ELR (cell line): ENCODE measurements at regions not wholly inside any gene's neighbourhood (a gene's known extent, or its start where the extent isn't known, plus 50 kb on each side); places are given as distances from the start of the nearest gene placed in this dataset.

Experiments used
- DNase-seq: peaks from one replicate; pipeline ENCODE4 v3.0.0-alpha.2; 2015; ENCODE audit warnings: low read depth

DNA sequence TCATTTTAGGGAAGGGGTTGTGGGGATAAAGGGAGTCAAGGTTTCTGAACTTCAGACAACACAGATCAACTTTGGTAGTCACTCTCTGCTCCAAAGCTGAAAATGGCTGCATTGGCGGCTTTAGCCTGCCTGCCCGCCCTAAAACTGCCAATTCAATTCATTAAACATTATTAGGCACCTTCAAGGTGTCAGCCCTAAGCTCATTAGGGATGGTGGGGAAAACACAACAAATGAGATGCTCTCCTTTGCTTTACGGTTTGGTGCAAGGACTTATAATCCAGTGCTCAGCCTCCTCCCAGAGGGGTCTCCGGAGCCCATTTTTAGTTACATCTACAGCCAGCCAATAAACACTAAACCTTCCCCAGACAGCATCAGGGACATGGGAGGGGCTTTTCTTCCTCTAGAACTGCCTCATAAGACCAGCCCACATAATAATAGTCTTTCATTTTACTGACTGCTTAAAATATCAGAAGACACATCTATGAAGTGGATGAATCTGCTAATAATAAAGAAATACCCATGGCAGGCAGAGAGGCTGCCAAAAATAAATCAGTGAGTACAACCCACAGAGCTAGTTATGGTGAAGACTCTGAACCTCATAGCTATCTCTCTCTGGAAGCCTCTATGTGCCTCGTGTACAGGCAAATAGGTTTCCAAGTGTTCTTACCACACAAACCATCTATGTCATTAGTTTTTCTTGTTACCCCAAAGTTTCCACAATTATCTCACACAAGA, 102.8 kb upstream of the NCAM1 start:
- no peak for DNase-seq

DNA sequence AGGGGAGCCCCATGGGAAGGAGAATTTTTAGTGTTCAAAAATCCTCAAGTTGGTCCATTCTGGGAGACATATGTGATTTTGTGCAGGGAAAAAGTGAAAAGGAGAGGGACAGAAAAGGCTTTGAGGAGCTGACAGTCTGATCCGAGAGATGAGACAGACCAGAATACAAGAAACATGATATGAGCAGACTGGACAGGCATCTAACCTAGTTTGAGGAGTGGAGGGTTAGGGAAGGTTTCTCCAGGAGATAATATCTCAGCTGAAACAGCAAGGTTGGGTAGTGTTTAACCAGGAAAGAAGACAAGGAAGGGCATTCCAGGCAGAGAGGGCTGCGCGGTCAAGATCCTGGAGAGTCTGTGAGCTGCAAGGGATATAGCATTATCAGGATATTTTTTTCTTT, 101.4 kb upstream of the NCAM1 start:
- DNase-seq: no peak

DNA sequence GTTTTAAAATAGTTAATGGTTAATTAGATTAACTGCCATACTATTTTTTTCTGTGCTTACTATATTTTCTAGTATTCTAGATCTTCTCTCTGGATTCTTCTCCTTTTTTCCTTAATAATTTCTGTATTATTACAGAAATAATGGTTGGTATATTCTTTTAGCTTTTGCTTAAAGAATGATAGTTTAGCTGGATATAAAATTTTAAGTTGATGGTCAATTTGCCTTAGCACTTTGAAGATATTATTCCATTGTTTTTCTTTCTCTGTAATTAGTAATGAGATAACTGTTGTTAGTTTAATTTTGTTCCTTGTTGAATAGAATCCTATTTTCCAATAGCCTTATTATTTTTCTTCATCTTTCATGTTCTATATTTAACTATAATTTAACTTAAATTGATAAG, 99.9 kb upstream of the NCAM1 start:
- DNase-seq: no peak

DNA sequence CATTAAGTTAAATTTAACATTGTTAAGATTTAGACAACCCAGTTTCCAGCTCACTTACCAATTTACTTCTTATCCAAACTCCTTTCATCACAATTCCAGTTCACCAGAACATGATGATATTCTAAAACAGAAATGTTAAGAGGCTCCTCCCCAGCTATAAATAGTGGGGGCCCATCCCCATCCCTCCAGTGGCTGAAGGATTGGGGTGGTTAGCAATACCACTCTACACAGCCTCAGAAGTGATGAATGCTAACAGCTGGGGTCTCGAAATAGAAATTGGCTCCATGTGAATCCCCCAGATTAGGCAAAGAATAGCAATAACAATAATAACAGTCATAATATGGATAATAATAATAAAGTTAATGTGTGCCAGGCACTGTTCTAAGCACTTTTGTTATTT, 97.9 kb upstream of the NCAM1 start:
- DNase-seq: no peak

DNA sequence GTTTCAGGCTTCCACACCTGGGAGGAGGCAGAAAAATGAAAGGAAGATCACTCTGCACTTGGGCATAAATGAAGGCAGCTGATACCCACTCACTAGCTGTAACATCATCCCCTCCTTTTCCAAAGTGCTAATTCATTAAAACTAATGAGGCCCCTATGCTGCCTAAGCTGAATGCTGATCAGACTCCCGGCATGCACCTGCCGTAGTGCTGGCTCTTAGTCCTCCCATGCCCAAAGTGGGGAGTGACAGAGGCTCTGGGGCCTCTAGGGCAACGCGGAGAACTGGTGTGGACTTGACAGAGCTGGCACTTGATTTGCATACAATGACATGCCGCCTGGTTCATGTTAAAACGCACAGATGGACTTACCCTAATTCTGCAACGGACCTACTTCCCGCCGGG, 96.5 kb upstream of the NCAM1 start:
- no peak for DNase-seq

DNA sequence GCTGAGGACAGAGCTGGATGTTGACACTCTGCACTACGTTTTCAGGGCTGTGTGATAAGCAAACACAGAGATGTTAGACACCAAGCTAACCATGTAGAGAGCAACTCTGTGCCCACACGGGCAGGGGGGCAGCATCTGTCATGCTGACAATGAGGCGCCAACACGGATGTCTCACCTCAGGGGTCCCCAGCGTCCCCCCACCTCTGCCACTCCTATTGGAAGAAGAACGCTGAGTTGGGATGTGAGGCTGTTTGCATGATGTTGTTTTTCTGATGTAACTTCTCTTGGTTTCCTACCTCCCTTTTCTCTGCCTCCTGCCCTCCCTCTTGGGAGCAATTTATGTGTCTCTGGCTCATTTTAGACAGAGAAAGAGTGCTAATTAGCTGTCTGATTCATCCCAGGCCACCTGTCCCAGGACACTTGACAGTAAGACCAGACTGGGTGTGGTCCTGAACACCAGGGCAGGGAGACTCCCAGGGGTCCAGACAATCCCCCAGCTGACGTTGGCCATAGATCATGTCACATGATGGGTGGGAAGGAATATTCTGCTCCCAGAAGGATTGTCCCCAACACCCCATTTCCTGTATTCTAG, 89.2 kb upstream of the NCAM1 start:
- DNase-seq: no peak

DNA sequence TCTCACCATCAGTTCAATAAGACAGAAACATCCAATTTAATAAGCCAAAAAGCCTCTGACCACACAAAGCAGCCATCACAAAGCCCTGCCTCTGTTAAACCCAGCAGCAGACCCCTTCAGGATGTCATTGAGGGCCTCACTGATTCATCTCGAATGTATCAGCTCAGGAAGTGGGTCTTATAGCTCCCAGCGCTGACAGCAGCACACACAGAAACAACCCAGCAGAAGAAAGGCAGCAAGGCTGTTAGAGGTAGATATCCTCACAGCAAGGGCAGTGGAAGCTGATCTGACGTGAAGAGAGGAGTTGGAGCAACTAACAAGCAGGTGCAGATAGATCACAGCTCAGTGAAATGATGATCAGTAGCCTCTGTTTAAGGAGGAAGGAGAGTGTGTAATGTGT, 86.2 kb upstream of the NCAM1 start:
- no peak for DNase-seq

DNA sequence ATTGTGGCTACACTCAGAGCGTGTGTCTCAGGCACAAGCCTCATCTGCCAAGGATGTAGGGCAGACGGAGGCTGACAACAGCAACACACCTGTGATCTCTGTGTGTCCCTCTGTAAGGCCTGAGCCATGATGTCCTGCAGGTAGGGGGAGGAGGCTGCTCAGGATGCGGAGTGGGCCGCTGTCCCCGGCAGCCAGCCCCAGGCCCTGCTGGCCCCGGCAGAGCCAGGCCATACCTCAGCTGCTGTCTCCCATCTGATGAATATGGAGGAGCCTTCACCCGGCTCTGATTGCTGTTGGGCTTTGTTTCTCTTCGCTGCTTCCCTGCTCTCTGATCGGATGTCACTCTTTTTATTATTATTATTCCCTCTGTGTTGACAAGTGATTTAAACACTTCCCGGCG, 83.6 kb upstream of the NCAM1 start:
- DNase-seq: no peak

DNA sequence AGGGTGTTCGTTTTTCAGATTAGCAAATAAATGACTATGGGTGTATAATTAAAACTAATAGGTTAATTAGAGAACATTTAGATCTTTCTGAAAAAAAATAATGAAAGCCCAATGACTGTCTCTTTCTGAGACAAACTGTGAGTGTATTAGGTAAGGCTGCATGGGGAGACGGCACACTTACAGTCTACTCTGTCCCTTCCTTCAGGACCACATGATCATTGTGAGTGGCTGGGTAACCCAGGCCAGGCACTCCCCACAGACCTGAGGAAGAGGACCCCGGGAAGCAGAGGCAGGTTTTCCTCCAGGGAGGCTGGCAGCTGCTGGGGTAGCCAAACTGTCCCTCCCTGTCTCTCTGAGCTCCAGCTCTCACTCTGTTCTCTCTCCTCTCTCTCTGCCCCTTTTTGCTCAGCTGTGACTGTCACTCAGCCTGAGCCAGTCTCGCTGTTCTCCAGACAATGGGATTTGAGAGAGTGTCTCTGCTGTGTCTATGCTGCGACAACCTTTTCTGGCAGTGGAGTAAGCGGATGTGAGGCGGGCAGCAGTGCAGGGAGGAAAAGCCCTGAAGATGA, 83.1 kb upstream of the NCAM1 start:
- DNase-seq: no peak

DNA sequence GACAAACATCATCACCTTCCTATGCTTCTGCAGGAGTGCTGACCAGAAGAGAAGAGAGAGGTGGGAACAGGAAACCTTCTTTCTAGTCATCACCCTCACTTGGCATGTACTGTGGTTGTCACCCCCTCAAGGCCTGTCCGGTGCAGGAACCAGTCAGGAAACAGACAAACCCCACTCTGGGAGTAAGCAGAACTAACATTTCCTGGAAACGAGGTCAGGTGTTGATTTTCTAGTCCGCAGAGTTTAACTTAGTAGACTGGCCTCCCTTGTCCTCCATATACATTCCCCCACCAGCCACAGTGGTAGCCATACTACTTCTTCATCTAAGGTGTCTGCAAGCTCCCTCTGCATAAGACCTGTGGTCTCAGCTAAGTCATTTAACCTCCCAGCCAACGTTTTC, 80.7 kb upstream of the NCAM1 start:
- DNase-seq: no peak

DNA sequence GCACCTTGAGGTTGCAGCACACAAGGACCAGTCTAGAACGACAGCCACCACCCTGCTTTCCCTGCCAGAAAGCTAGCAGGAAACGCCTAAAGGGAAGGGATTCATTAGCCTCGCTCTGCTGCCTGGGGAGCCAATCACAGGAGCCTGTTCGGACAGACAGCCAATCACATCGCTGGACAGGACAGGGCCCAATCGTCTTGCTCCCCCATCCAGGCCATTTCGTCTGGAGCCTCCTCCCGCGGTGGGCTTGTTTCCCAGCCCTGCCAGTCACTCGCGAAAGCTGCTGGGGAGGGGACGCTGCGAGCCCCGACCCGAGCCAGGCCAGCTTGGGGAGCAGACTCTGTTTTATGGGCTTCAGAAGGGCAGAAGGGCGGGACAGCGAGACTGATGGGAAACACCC, 79.8 kb upstream of the NCAM1 start:
- peak; percentile 6 for DNase-seq

DNA sequence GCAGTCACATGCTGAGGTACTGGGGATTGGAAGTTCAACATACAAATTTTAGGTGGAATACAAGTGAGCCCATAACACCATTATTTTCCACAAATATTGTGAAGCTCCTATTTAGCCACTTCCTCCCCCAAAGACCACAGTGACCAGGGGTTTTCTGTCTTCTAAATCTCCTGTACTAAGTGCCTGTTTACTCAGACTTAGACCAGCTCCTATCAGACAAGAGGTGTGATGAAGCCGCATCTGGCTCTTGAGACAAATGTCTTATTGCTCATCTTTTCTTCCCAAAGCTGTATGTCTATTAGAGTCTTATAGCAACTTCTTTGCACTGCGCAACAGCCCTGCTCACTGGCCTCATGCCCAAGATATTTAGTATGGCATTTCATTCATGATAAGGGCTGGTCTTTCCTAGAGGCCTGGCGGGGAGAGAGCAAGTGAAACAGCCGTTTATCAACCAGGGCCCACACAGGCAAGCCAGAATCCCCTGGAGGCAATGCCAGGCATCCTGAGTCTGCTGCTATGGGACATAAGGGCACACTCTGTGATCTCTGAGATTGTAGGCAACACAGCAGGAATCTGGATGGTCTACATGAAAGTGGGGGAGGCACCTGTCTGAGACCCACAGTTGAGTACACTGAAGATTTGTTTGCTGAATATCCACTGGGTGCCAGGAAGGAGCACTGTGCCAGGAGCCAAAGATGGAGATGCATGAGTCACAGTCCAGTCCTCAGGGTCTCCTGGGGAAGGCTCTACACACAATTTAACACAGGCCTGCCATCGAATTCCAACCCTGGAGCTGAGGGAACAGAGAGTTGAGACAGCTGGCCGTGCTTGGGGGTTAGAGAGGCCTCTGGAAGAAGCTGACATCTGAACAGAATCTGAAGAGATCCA, 78.5 kb upstream of the NCAM1 start:
- no peak for DNase-seq

DNA sequence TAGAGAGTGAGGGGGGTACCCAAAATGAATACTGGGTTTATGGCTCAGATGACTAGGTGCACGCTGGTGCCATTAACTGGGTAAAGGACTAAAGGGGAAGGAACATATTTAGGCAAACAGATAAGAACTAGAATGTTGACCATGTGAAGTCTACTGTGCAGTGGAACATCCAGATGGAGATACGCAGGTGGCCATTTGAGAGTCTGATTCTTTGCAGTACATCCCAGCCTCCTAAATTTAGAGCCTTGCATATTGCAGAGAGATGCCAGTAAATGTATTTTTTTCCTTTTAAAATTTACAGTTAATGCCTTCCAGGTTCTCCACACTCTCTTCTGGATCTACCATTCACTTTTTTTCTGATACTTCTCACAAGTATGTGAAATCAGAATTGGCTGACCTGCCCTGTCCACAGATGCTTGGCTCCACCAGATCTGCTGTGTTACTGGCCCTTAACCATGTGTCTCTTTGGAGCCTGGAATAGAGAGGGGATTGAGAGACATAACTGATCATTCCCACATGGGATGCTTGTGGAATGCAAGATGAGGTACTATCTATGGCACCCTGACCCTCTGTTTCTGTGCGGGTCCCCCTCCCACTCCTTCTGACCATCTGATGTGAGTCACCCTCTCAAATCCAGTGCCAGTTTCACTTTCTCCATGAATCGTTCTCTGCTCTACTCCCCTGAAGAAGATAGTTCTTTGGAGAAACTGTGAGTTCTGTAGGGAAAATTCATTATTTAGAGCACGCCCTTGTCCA, 77.0 kb upstream of the NCAM1 start:
- DNase-seq: no peak

DNA sequence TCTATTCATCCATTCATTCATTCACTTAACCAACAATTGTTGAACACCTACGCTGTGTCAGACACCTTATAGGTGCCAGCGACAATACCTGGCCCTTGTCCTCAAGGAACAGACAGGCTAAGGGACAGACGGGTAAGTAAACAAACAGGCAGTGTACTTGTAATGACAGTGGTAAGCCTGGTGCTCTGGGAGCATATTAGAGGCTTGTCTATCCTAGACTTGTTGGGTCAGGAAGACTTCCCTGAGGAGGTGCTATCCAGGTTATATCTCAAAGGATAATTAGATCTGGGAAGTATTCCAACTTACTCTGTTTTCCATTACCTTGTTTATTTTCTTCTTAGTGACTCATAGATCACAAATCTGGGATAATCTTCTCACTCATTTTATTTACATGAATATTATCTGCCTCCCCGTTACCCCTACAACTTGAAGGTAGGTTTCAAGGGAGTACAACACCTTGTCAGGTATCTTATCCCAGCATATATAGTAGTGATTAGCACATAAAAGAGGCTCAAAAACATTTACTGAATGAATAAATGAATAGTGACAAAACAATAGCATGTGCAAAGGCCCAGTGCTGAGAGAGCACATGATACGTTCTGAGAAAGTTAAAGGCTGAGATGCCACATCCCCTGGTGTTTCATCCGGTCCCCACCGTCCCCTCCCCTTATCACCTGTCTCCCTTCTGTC, 75.3 kb upstream of the NCAM1 start:
- no peak for DNase-seq

DNA sequence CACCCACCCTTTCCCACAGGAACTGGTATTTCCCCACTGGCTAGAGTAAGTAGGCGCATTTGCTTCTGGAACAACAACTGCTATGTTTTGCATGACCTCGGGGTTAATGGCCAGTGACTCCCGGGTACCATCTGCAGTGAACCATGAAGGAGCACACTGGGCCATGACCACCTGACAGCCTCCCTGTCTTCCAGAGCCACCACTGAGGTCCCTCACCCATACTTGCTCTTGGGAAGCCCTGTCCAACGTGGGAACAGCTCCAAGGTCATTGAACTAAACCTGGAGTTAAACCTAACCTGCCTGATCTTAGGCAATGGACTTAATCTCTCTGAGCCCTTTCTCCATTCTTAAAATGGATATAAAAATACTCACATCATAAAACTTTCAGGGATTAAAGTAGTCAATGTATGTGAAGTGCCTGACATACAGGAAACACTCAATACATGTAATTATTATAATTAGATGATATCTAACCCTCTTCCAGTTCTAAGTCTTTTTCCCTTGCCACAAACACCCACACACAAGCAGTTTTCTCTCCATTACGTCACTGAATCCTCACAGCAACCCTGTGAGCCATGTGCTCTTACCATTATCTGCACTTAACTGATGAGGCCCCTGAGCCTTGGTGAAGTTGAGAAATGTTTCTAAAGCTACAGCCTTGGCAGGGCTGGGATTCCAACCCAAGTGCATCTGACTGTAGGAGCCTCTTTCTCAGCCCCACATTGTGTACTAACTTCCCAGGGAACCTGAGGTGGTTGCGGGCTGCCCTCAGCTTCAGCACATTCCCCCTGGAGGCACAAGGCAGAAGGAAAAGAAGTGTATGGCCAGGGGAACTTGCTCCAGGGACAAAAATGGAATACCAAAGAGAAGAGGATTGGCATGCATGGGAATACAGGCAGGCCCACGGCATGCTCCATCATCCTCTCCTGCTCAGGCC, 74.5 kb upstream of the NCAM1 start:
- no peak for DNase-seq

DNA sequence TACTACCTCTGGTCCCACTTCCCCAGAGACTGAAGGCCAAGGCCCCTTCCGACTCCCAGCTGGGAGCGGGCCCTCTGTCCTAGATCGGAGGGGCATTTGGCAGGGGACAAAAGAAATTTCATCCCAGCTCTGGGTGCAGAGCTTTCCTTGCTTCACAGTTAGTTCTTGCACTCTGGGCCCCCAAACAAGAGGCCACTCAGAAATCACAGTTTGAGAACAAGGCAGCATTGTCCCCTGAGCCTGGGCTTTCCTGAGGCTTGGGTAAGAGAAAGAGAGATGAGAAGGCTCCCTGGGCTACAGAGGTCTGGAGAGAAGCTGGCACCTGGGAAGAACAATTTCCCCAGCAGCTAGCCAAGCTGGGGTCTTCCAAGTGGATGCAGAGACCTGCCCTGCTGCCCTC, 71.8 kb upstream of the NCAM1 start:
- DNase-seq: no peak

DNA sequence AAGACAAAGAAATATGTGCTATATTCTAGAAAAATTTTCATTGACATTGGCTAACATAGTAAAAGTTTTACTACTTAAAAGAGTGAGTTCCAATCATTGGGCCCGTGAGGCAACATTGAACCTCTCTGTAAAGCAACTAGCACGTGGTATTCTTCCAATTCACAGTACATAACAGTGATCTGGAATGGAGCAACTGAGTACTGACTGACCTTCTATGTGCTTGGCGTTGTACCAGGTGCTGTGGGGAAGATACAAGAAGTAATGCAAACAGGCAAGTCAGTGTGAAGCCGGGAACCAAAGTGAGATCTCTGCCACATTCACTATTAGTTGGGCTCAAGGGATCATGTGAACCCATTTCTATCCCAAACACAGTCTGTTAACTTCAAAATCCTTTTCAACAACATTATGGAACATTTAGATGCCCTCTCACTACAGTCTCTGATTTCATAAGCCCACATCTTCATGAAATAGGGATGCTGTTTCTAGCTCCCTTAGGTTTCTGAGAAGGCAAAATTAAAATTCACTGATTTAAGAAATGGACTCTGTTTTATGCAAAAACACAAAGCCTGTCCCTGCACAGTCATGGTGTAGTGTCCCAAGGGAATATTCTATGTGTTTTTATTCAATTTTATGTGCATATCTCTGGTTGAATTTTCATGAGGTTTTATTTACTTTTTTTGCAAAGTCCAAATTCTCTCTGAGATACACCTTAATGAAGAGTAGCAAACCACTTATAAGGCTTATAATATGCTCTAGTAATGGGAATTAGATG, 61.8 kb upstream of the NCAM1 start:
- no peak for DNase-seq

DNA sequence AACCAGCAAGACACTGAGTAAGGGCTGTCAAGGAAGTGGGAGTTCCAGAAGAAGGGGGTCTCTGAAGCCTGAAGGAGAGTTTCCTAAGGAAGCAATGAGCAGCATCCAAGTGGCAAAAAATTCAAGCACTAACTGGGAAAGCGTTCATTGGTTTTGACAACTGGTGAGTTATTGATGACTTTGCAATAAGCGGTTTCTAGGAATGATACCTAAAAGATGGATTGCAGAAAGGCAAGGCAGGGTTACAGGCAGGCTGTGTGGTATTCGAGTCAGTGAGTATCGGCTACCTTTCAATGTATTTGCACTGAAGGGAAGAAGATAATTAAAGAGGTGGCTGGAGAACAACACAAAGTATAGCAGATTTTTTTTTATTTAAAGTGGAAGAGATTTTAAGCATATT, 59.3 kb upstream of the NCAM1 start:
- DNase-seq: no peak

DNA sequence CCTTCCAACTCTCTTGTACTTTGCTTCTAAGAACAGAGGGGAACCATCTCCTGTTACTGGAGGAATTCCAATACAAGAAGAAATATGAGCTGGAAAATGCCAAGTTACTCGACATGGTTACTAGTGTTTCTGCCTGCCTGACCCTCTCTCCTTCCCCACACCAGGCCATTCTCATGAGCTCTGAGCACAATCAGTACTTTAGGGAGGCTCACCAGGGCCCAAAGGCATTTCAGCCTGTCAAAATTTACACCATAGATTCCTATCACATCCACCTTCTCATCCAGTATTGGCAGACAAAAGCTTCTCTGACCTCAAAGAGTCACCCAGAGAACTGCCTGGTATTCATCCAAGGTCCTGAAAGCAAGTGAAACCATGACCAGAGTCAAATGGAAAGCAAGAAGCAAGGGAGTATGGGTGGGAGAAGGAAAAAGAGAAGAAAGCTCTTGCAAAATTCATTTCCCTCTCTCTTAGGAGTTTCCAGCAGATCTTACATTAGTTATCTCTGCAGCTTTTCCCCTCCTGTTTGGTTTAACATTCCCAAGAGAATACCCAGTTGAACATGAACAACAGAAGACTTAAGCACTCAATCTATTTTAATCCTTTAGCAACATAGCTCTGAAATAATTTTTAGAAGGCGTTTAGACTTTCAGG, 58.7 kb upstream of the NCAM1 start:
- no peak for DNase-seq
